PC-9 (cell line): ENCODE measurements at regions not wholly inside any gene's neighbourhood (a gene's known extent, or its start where the extent isn't known, plus 50 kb on each side); places are given as distances from the start of the nearest gene placed in this dataset.

Experiments
- BruUV-seq: library from RNA; stranded (reverse); fragments of 400-500 nt; replicated peaks from 2 replicates; lab custom pipeline; 2021; lab: Mats Ljungman, UMichigan
- CTCF ChIA-PET: fragments of 300-600 bp; sonication (Branson Sonifier 250); formaldehyde crosslinking; loops from one replicate; lab custom pipeline; 2022; ENCODE audit warnings: antibody characterized with exemption; lab: Charles Lee
- POLR2A ChIA-PET: fragments of 300-600 bp; sonication (Branson Sonifier 250); formaldehyde crosslinking; loops from one replicate; lab custom pipeline; 2022; ENCODE audit warnings: antibody characterized with exemption; ENCODE audit not compliant: unreplicated experiment; lab: Charles Lee
- DNase-seq, 2 experiments: peaks; one replicate each; pipeline versions ENCODE4 v3.0.0 to v3.0.0-alpha.2; 2015 to 2022; ENCODE audit warnings: mixed read lengths in 1 of 2
- H2AFZ ChIP-seq: fragments of 200-600 bp; sonication (generic); 2 replicates; pipeline ENCODE4 v1.8.1; 2017; ENCODE audit warnings: antibody characterized with exemption
- H3F3A ChIP-seq: fragments of 200-600 bp; sonication (generic); 2 replicates; pipeline ENCODE4 v1.8.1; 2017; ENCODE audit warnings: antibody characterized with exemption, mild to moderate bottlenecking, low read depth; ENCODE audit not compliant: insufficient read depth
- H3K27ac ChIP-seq: fragments of 200-600 bp; sonication (generic); 2 replicates; pipeline ENCODE4 v1.6.1; 2016; ENCODE audit warnings: mixed run types
- H3K27me3 ChIP-seq: fragments of 200-600 bp; sonication (generic); 2 replicates; pipeline ENCODE4 v1.6.1; 2016; ENCODE audit warnings: low read depth, mixed run types; ENCODE audit not compliant: insufficient read depth
- H3K36me3 ChIP-seq: fragments of 200-600 bp; sonication (generic); 2 replicates; pipeline ENCODE4 v1.6.1; 2016; ENCODE audit warnings: low read depth, mixed run types
- H3K4me1 ChIP-seq: fragments of 200-600 bp; sonication (generic); replicated peaks from 2 replicates; pipeline ENCODE4 v1.6.1; 2016; ENCODE audit warnings: mixed run types; ENCODE audit not compliant: insufficient read depth
- H3K4me2 ChIP-seq: fragments of 200-600 bp; sonication (generic); 2 replicates; pipeline ENCODE4 v1.6.1; 2017; ENCODE audit warnings: mixed run types
- H3K4me3 ChIP-seq: fragments of 200-600 bp; sonication (generic); 2 replicates; pipeline ENCODE4 v1.6.1; 2016; ENCODE audit warnings: mixed run types
- H3K79me2 ChIP-seq: fragments of 200-600 bp; sonication (generic); 2 replicates; pipeline ENCODE4 v1.6.1; 2017; ENCODE audit warnings: low read depth, mixed run types
- H3K9me2 ChIP-seq: fragments of 200-600 bp; sonication (generic); 2 replicates; pipeline ENCODE4 v1.8.1; 2017; ENCODE audit warnings: mild to moderate bottlenecking; ENCODE audit not compliant: insufficient read depth
- H3K9me3 ChIP-seq: fragments of 200-600 bp; sonication (generic); 2 replicates; pipeline ENCODE4 v1.8.1; 2016; ENCODE audit warnings: low read depth; ENCODE audit not compliant: insufficient read depth
- H4K20me1 ChIP-seq: fragments of 200-600 bp; sonication (generic); 2 replicates; pipeline ENCODE4 v1.8.1; 2017; ENCODE audit not compliant: insufficient read depth
- EZH2 ChIP-seq: fragments of 200-600 bp; sonication (generic); IDR thresholded peaks from 2 replicates; pipeline ENCODE4 v1.8.0; 2017; ENCODE audit warnings: antibody characterized with exemption, low read depth
- intact Hi-C: fragments of 100-400 bp; cut with micrococcal nuclease; formaldehyde crosslinking; loops from one replicate; pipeline ENCODE4 v1.10.0; 2022; ENCODE audit not compliant: unreplicated experiment
- TF ChIP-seq, protein P1 (sequence below): fragments of 200-600 bp; sonication (generic); conservative IDR thresholded peaks from 2 replicates; pipeline ENCODE4 v1.6.1; 2017; ENCODE audit warnings: mixed run types, antibody characterized with exemption, mild to moderate bottlenecking, moderate library complexity

DNA sequence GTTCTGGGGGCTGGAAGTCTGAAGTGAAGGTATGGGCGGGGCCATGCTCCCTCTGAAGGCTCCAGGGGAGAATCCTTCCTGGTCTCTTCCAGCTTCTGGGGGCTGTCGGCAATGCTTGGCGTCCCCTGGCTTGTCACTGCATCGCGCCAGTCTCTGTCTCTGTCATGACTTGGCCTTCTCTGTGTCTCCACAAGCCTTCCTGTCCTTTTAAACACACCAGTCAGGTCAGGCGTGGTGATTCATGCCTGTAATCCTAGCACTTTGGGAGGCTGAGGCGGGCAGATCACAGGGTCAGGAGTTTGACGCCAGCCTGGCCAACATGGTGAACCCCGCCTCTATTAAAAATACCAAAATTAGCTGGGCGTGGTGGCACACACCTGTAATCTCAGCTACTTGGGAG lies 125.3 kb downstream of the ACTL8 start:
- Histone ChIP-seq H4K20me1 (no peaks in the 10 kb centered on the region), H3K36me3 (no peaks in the 10 kb centered on the region), H3K4me1 (peaks cover 4% of the 10 kb centered on the region; the same call in 1 of the 2 replicates), H3K4me2 (no peak overlapping the region), H2AFZ (no peak overlapping the region), H3F3A (no peaks in the 10 kb centered on the region), H3K79me2 (no peaks in the 10 kb centered on the region), H3K9me3 (no peaks in the 10 kb centered on the region), H3K27me3 (0 out of 2 replicates have a peak, but pooled peaks cover 3% of the 10 kb centered on the region), H3K4me3 (no peak overlapping the region), H3K27ac (no peak overlapping the region), H3K9me2 (no peaks in the 10 kb centered on the region)
- CTCF ChIA-PET = no interaction called here
- POLR2A ChIA-PET = no interaction called here
- DNase-seq = no peak
- no TSS peak for BruUV-seq
- intact Hi-C loops = no loop called here
- TF ChIP-seq, protein P1, sequence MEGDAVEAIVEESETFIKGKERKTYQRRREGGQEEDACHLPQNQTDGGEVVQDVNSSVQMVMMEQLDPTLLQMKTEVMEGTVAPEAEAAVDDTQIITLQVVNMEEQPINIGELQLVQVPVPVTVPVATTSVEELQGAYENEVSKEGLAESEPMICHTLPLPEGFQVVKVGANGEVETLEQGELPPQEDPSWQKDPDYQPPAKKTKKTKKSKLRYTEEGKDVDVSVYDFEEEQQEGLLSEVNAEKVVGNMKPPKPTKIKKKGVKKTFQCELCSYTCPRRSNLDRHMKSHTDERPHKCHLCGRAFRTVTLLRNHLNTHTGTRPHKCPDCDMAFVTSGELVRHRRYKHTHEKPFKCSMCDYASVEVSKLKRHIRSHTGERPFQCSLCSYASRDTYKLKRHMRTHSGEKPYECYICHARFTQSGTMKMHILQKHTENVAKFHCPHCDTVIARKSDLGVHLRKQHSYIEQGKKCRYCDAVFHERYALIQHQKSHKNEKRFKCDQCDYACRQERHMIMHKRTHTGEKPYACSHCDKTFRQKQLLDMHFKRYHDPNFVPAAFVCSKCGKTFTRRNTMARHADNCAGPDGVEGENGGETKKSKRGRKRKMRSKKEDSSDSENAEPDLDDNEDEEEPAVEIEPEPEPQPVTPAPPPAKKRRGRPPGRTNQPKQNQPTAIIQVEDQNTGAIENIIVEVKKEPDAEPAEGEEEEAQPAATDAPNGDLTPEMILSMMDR = no peak
- no peak for TF ChIP-seq EZH2

DNA sequence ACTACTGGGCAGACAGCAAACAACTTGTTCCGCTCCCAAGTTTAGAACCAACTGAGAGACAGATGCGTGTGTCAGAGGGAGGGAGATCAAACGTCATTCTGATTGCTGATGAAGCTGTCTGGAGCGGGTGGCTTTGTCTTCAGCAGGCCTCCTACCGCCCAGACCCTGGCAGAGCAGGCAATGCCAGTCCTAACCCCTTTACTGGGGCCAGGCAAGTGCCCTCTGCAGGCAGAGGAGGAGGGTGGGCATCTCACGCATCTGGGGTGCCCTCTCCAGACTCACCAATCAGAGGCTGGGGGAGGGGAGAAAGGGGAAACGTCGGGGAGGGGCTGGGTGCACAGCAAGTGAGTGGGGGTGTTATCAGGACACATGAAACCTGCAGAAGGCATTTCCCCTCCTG lies 126.6 kb downstream of the ACTL8 start:
- ChIA-PET CTCF (interaction anchor here (0.6 kb wide), 1 partner anchor 212 kb away, joined by 3 read pairs; no protein-coding TSS in a partner anchor), POLR2A (no interaction called here)
- Histone ChIP-seq H3K9me3 (no peaks in the 10 kb centered on the region), H3K27me3 (peaks cover 8% of the 10 kb centered on the region; the same call in 1 of the 2 replicates), H4K20me1 (no peaks in the 10 kb centered on the region), H2AFZ (no peak overlapping the region), H3K4me2 (no peak overlapping the region), H3K4me3 (no peak overlapping the region), H3K27ac (no peak overlapping the region), H3K79me2 (no peaks in the 10 kb centered on the region), H3K4me1 (no peaks in the 10 kb centered on the region), H3K9me2 (no peaks in the 10 kb centered on the region), H3F3A (no peaks in the 10 kb centered on the region), H3K36me3 (no peaks in the 10 kb centered on the region)
- intact Hi-C loops = no loop called here
- TF ChIP-seq EZH2 = no peak
- TF ChIP-seq, protein P1 = no peak
- BruUV-seq = no TSS peak
- DNase-seq = no peak

DNA sequence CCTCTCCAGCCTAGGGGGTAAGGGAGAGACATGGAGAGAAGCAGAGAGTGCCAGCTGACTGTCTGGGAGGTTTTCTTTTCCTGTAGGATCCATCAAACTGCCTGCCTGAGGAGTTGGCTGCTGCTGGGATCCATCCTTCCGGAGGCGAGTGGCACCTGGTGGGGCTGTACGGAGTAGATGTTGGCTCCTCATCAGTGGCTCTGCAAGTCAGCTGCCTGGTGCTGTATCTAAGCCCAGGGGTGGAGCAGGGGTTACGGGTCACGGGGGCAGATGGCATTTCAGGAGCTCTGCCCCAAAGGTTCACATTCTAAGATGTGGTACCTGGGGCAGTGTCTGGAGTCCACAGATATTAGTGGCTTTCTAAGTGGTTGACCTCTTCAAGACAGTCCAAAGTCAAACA lies 128.0 kb downstream of the ACTL8 start:
- Histone ChIP-seq H3K9me3 (no peaks in the 10 kb centered on the region), H3K4me3 (no peak overlapping the region), H3K9me2 (no peaks in the 10 kb centered on the region), H3K27ac (no peak overlapping the region), H3K4me2 (no peak overlapping the region), H3K79me2 (no peaks in the 10 kb centered on the region), H3K4me1 (no peaks in the 10 kb centered on the region), H3K27me3 (peaks cover 18% of the 10 kb centered on the region; the same call in 1 of the 2 replicates), H3K36me3 (no peaks in the 10 kb centered on the region), H2AFZ (no peak overlapping the region), H3F3A (no peaks in the 10 kb centered on the region), H4K20me1 (no peaks in the 10 kb centered on the region)
- intact Hi-C loops = no loop called here
- no TSS peak for BruUV-seq
- POLR2A ChIA-PET = no interaction called here
- no peak for DNase-seq
- CTCF ChIA-PET = no interaction called here
- TF ChIP-seq, protein P1 = no peak
